ENCODE measurements at regions not wholly inside any gene's neighbourhood (a gene's known extent, or its start where the extent isn't known, plus 50 kb on each side); places are given as distances from the start of the nearest gene placed in this dataset.
A peak's percentile ranks its signal among the peaks of the same experiment; 100 is the strongest.

GRCh38 chr10:78405231-78405630, 371.6 kb downstream of the RPS24 start:
- in situ Hi-C loops (cut with MboI; ENCODE audit: low sequenced_read_pairs in 4 of 4) = loop anchor here in 1 of 4 donors (25.0 kb wide), 1 partner anchor 782 kb away; no protein-coding TSS in a partner anchor
- Histone ChIP-seq H3K36me3 (no peaks in the 10 kb centered on the region), H3K27ac (no peak overlapping the region), H3K4me3 (no peak overlapping the region), H3K9me3 (no peaks in the 10 kb centered on the region), H3K4me1 (peaks cover 3 to 15% of the 10 kb centered on the region in 2 donors), H3K27me3 (peaks cover 0 to 3% (median 0%) of the 10 kb centered on the region in 3 donors)
- DNase-seq (no peak), ATAC-seq (no peak)
- no peak for TF ChIP-seq CTCF (IDR thresholded peaks at IDR 0.05 in 4 of 5, conservative IDR thresholded peaks at IDR 0.05 in 1 of 5)
- no peak for TF ChIP-seq POLR2A (IDR thresholded peaks at IDR 0.05)
- intact Hi-C loops (cut with DNase I; ENCODE audit: low total_unique reads) = no loop called here

- no peak overlapping the region for H3K4me3 ChIP-seq
- H3K27ac ChIP-seq = no peak overlapping the region
- no peaks in the 10 kb centered on the region for H3K36me3 ChIP-seq
- H3K9me3 ChIP-seq = no peaks in the 10 kb centered on the region
- no peak for DNase-seq
- ATAC-seq = no peak
- peaks cover 3 to 15% of the 10 kb centered on the region in 2 donors for H3K4me1 ChIP-seq
- in situ Hi-C loops (cut with MboI; ENCODE audit: low sequenced_read_pairs in 4 of 4) (loop anchor here in 1 of 4 donors (25.0 kb wide), 1 partner anchor 782 kb away; no protein-coding TSS in a partner anchor), intact Hi-C loops (cut with DNase I; ENCODE audit: low total_unique reads) (no loop called here)
- peaks cover 0 to 3% (median 0%) of the 10 kb centered on the region in 3 donors for H3K27me3 ChIP-seq
- TF ChIP-seq CTCF (IDR thresholded peaks at IDR 0.05 in 4 of 5, conservative IDR thresholded peaks at IDR 0.05 in 1 of 5) (no peak), POLR2A (IDR thresholded peaks at IDR 0.05) (no peak)
Observed at GRCh38 chr10:78405736-78406135, 372.1 kb downstream of the RPS24 start.

GRCh38 chr10:78406648-78407008, 373.0 kb downstream of the RPS24 start:
- Histone ChIP-seq H3K27ac (no peak overlapping the region), H3K27me3 (peaks cover 0 to 3% (median 0%) of the 10 kb centered on the region in 3 donors), H3K9me3 (no peaks in the 10 kb centered on the region), H3K4me3 (no peak overlapping the region), H3K36me3 (no peaks in the 10 kb centered on the region), H3K4me1 (peaks cover 3 to 11% of the 10 kb centered on the region in 2 donors)
- in situ Hi-C loops (cut with MboI; ENCODE audit: low sequenced_read_pairs in 4 of 4) (loop anchor here in 1 of 4 donors (25.0 kb wide), 1 partner anchor 781 kb away; no protein-coding TSS in a partner anchor), intact Hi-C loops (cut with DNase I; ENCODE audit: low total_unique reads) (no loop called here)
- DNase-seq (no peak), ATAC-seq (no peak)
- TF ChIP-seq POLR2A (IDR thresholded peaks at IDR 0.05) (no peak), CTCF (IDR thresholded peaks at IDR 0.05 in 4 of 5, conservative IDR thresholded peaks at IDR 0.05 in 1 of 5) (no peak)

GRCh38 chr10:78407009-78407711, 373.5 kb downstream of the RPS24 start:
- DNase-seq (peak in 1 of 2 donors; percentile 41), ATAC-seq (peak in 1 of 2 donors; percentile 34)
- intact Hi-C loops (cut with DNase I; ENCODE audit: low total_unique reads) (no loop called here), in situ Hi-C loops (cut with MboI; ENCODE audit: low sequenced_read_pairs in 4 of 4) (loop anchor here in 1 of 4 donors (25.0 kb wide), 1 partner anchor 780 kb away; no protein-coding TSS in a partner anchor)
- Histone ChIP-seq H3K9me3 (no peaks in the 10 kb centered on the region), H3K36me3 (no peaks in the 10 kb centered on the region), H3K27me3 (peaks cover 0 to 3% (median 0%) of the 10 kb centered on the region in 3 donors), H3K4me3 (no peak overlapping the region), H3K27ac (no peak overlapping the region), H3K4me1 (peaks cover 3 to 11% of the 10 kb centered on the region in 2 donors)
- TF ChIP-seq CTCF (IDR thresholded peaks at IDR 0.05 in 4 of 5, conservative IDR thresholded peaks at IDR 0.05 in 1 of 5) (no peak), POLR2A (IDR thresholded peaks at IDR 0.05) (no peak)

Measured in gastrocnemius medialis (tissue), 4 donors.